PFSK-1 (cell line): ENCODE measurements at regions not wholly inside any gene's neighbourhood (a gene's known extent, or its start where the extent isn't known, plus 50 kb on each side); places are given as distances from the start of the nearest gene placed in this dataset.

Experiments used
- POLR2AphosphoS5 ChIP-seq: IDR thresholded peaks from 2 replicates; pipeline ENCODE4 v1.6.1; 2012; ENCODE audit warnings: low read depth, mild to moderate bottlenecking, control low read depth, low read length, moderate library complexity
- SIN3A ChIP-seq: IDR thresholded peaks from 2 replicates; pipeline ENCODE4 v1.6.1; 2012; ENCODE audit warnings: mild to moderate bottlenecking, low read length, moderate library complexity, borderline replicate concordance; ENCODE audit not compliant: insufficient read depth

- TF ChIP-seq SIN3A (no peak), POLR2AphosphoS5 (no peak)
These were observed 567.3 kb upstream of the KLF4 start for GRCh38 chr9:108056805-108057386.
